Activated CD8-positive, alpha-beta T cell treated with anti-CD3 and anti-CD28 coated beads for 36 hours (primary cell): ENCODE measurements at regions not wholly inside any gene's neighbourhood (a gene's known extent, or its start where the extent isn't known, plus 50 kb on each side); places are given as distances from the start of the nearest gene placed in this dataset.

Source experiments
- ATAC-seq: fragments of 200-7000 bp; cut with Tn5 transposase; one replicate; pipeline ENCODE4 v1.10.0; 2021; ENCODE audit warnings: mild to moderate bottlenecking, moderate library complexity
- CTCF ChIA-PET: fragments of 350-600 bp; sonication (Branson Sonifier 250); formaldehyde crosslinking; loops from one replicate; lab custom pipeline; 2021; ENCODE audit warnings: antibody characterized with exemption; lab: Charles Lee
- POLR2A ChIA-PET: fragments of 350-600 bp; sonication (Branson Sonifier 250); formaldehyde crosslinking; loops from one replicate; lab custom pipeline; 2021; ENCODE audit warnings: antibody characterized with exemption; lab: Charles Lee
- DNase-seq: peaks from one replicate; pipeline ENCODE4 v3.0.0-alpha.2; 2020
- H3K27ac Mint-ChIP-seq: one replicate; pipeline ENCODE4 v1.8.0; 2021; ENCODE audit warnings: mild to moderate bottlenecking, mixed read lengths
- H3K27me3 Mint-ChIP-seq: one replicate; pipeline ENCODE4 v1.8.0; 2021; ENCODE audit warnings: mixed read lengths
- H3K36me3 Mint-ChIP-seq: one replicate; pipeline ENCODE4 v1.8.0; 2021; ENCODE audit warnings: low read depth, mixed read lengths
- H3K4me1 Mint-ChIP-seq: one replicate; pipeline ENCODE4 v1.8.0; 2021; ENCODE audit warnings: low read depth, mixed read lengths
- H3K4me3 Mint-ChIP-seq: one replicate; pipeline ENCODE4 v1.8.0; 2021; ENCODE audit warnings: mild to moderate bottlenecking, moderate library complexity, mixed read lengths
- H3K9me3 Mint-ChIP-seq: one replicate; pipeline ENCODE4 v1.8.0; 2021; ENCODE audit warnings: mixed read lengths
- CTCF ChIP-seq: fragments of 200-600 bp; IDR thresholded peaks from one replicate; pipeline ENCODE4 v1.8.0; 2022; ENCODE audit warnings: antibody characterized with exemption, mild to moderate bottlenecking
- intact Hi-C: fragments of 100-400 bp; cut with micrococcal nuclease; formaldehyde crosslinking; loops from one replicate; pipeline ENCODE4 v1.10.0; 2022

- ATAC-seq (no peak), DNase-seq (no peak)
- Mint-ChIP-seq H3K9me3 (peaks cover 1% of the 10 kb centered on the region), H3K4me3 (no peak overlapping the region), H3K36me3 (peaks cover 2% of the 10 kb centered on the region), H3K27me3 (peaks cover 13% of the 10 kb centered on the region), H3K4me1 (no peaks in the 10 kb centered on the region), H3K27ac (no peak overlapping the region)
- ChIA-PET CTCF (no interaction called here), POLR2A (no interaction called here)
- no peak for TF ChIP-seq CTCF
- intact Hi-C loops: no loop called here
These were observed 233.2 kb upstream of the PRKCQ start for GRCh38 chr10:6813306-6813705.

- no peak for ATAC-seq
- Mint-ChIP-seq H3K27ac (no peak overlapping the region), H3K9me3 (peaks cover 1% of the 10 kb centered on the region), H3K4me1 (no peaks in the 10 kb centered on the region), H3K36me3 (peaks cover 2% of the 10 kb centered on the region), H3K4me3 (no peak overlapping the region), H3K27me3 (peaks cover 13% of the 10 kb centered on the region)
- no peak for TF ChIP-seq CTCF
- POLR2A ChIA-PET: no interaction called here
- CTCF ChIA-PET: interaction anchor here (0.6 to 1.1 kb wide), 2 partner anchors 28 to 109 kb away, joined by 3 to 4 read pairs; no protein-coding TSS in a partner anchor
- intact Hi-C loops: no loop called here
- no peak for DNase-seq
These were observed 231.1 kb upstream of the PRKCQ start for GRCh38 chr10:6811153-6811552.

GRCh38 chr10:6803427-6803783 is 223.3 kb upstream of the PRKCQ start:
- no peaks in the 10 kb centered on the region for H3K9me3 Mint-ChIP-seq
- TF ChIP-seq CTCF: no peak
- H3K27ac Mint-ChIP-seq: no peak overlapping the region
- intact Hi-C loops: no loop called here
- ChIA-PET POLR2A (no interaction called here), CTCF (interaction anchor here (0.6 kb wide), 1 partner anchor 16 kb away, joined by 3 read pairs; no protein-coding TSS in a partner anchor)
- DNase-seq (no peak), ATAC-seq (no peak)
- no peak overlapping the region for H3K4me3 Mint-ChIP-seq
- no peaks in the 10 kb centered on the region for H3K36me3 Mint-ChIP-seq
- no peaks in the 10 kb centered on the region for H3K27me3 Mint-ChIP-seq
- no peaks in the 10 kb centered on the region for H3K4me1 Mint-ChIP-seq

DNA sequence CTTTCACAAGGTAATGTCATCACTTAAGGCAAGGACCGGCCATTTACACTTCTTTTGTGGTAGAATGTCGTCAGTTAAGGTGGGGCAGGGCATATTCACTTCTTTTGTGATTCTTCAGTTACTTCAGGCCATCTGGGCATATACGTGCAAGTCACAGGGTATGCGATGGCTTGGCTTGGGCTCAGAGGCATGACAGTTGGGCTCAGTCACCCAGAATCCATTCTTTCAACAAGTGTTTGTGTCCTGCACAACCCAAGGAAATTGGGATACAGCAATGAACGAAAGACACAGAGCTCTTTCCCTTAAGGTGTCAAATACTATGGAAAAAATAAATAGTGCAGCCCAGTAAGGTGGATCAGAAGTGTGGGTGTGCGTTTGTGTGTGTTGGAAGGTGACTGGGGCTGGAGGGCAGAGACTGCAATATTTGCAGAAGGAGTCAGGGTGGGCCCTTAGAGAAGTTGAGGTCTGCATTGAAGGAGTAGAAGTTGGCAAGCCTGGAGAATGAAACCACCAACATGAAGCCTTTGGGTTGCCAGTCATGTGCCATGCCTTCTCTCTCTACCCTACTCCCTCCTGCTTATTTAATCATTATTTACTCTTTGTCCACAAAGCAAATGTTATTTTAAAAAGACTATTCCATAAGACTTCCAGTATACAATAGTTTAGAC is 222.8 kb upstream of the PRKCQ start:
- CTCF ChIA-PET: interaction anchor here (0.6 kb wide), 1 partner anchor 16 kb away, joined by 3 read pairs; no protein-coding TSS in a partner anchor
- H3K4me3 Mint-ChIP-seq: no peak overlapping the region

More for the DNA sequence above, 222.8 kb upstream of the PRKCQ start:
- ATAC-seq (no peak), DNase-seq (no peak)
- Mint-ChIP-seq H3K36me3 (no peaks in the 10 kb centered on the region), H3K27ac (no peak overlapping the region), H3K27me3 (no peaks in the 10 kb centered on the region), H3K9me3 (no peaks in the 10 kb centered on the region), H3K4me1 (no peaks in the 10 kb centered on the region)
- TF ChIP-seq CTCF: no peak
- POLR2A ChIA-PET: no interaction called here
- intact Hi-C loops: no loop called here
